ENCODE measurements at regions not wholly inside any gene's neighbourhood (a gene's known extent, or its start where the extent isn't known, plus 50 kb on each side); places are given as distances from the start of the nearest gene placed in this dataset.
"Not testable (repeated sequence)": the region's sequence is repeated elsewhere in the genome, so short reads cannot be mapped to it uniquely, and the experiment has no call there.

GRCh38 chr13:81872581-81872980, 1531.7 kb upstream of the SPRY2 start:
- 0 to 8% methylated on average over 3 of the region's 3 CpGs for WGBS, 2 donors (ENCODE audit: low coverage in 1 of 2)
- TF ChIP-seq CTCF (IDR thresholded peaks at IDR 0.05) (no peak), POLR2A (IDR thresholded peaks at IDR 0.05) (no peak), POLR2AphosphoS5 (IDR thresholded peaks at IDR 0.05) (no peak), EP300 (IDR thresholded peaks at IDR 0.05) (no peak)
- no peaks in the 10 kb centered on the region for H3K4me1 ChIP-seq

GRCh38 chr13:81871751-81872325, 1530.9 kb upstream of the SPRY2 start:
- H3K4me1 ChIP-seq, H3K9me3 ChIP-seq, H3K36me3 ChIP-seq, H3K27me3 ChIP-seq, ATAC-seq, H3K27ac ChIP-seq, H3K4me3 ChIP-seq: not testable (repeated sequence)
- WGBS, 2 donors (ENCODE audit: low coverage in 1 of 2) = 67 to 70% methylated on average over 2 of the region's 4 CpGs

More at GRCh38 chr13:81872581-81872980, 1531.7 kb upstream of the SPRY2 start:
- no peak overlapping the region for H3K4me3 ChIP-seq
- H3K27me3 ChIP-seq = no peaks in the 10 kb centered on the region
- no peak overlapping the region for H3K27ac ChIP-seq
- H3K36me3 ChIP-seq = no peaks in the 10 kb centered on the region
- no peaks in the 10 kb centered on the region for H3K9me3 ChIP-seq
- ATAC-seq = no peak

GRCh38 chr13:81848291-81848690, 1507.4 kb upstream of the SPRY2 start:
- no peaks in the 10 kb centered on the region for H3K9me3 ChIP-seq
- H3K27ac ChIP-seq = no peak overlapping the region
- TF ChIP-seq POLR2AphosphoS5 (IDR thresholded peaks at IDR 0.05) = no peak
- TF ChIP-seq POLR2A (IDR thresholded peaks at IDR 0.05) = no peak
- no peak for TF ChIP-seq EP300 (IDR thresholded peaks at IDR 0.05)
- no peak for TF ChIP-seq CTCF (IDR thresholded peaks at IDR 0.05)
- H3K4me1 ChIP-seq = no peaks in the 10 kb centered on the region
- H3K27me3 ChIP-seq = no peaks in the 10 kb centered on the region
- no peak overlapping the region for H3K4me3 ChIP-seq
- ATAC-seq = no peak
- H3K36me3 ChIP-seq = no peaks in the 10 kb centered on the region

- Histone ChIP-seq H3K27ac (no peak overlapping the region), H3K4me3 (no peak overlapping the region), H3K9me3 (no peaks in the 10 kb centered on the region), H3K27me3 (no peaks in the 10 kb centered on the region), H3K36me3 (no peaks in the 10 kb centered on the region), H3K4me1 (no peaks in the 10 kb centered on the region)
- WGBS, 2 donors (ENCODE audit: low coverage in 1 of 2) = 68 to 94% methylated on average over 2 of the region's 2 CpGs
- ATAC-seq = no peak
- TF ChIP-seq EP300 (IDR thresholded peaks at IDR 0.05) = no peak
Observed at GRCh38 chr13:81846771-81847170, 1505.8 kb upstream of the SPRY2 start.

- Histone ChIP-seq H3K27me3 (no peaks in the 10 kb centered on the region), H3K4me1 (no peaks in the 10 kb centered on the region), H3K4me3 (no peak overlapping the region), H3K9me3 (peaks cover 0 to 6% (median 0%) of the 10 kb centered on the region in 3 donors), H3K36me3 (no peaks in the 10 kb centered on the region), H3K27ac (no peak overlapping the region)
- 93 to 95% methylated on average over 8 to 11 of the region's 11 CpGs for WGBS, 2 donors (ENCODE audit: low coverage in 1 of 2)
- ATAC-seq = no peak
- TF ChIP-seq POLR2A (IDR thresholded peaks at IDR 0.05) = no peak
- no peak for TF ChIP-seq CTCF (IDR thresholded peaks at IDR 0.05)
- no peak for TF ChIP-seq POLR2AphosphoS5 (IDR thresholded peaks at IDR 0.05)
- TF ChIP-seq EP300 (IDR thresholded peaks at IDR 0.05) = no peak
Observed at GRCh38 chr13:81821259-81821658, 1480.3 kb upstream of the SPRY2 start.

GRCh38 chr13:81800433-81800832, 1459.5 kb upstream of the SPRY2 start:
- no peaks in the 10 kb centered on the region for H3K9me3 ChIP-seq

More at GRCh38 chr13:81800433-81800832, 1459.5 kb upstream of the SPRY2 start:
- TF ChIP-seq POLR2AphosphoS5 (IDR thresholded peaks at IDR 0.05) = no peak
- TF ChIP-seq EP300 (IDR thresholded peaks at IDR 0.05) = no peak
- no peak for TF ChIP-seq POLR2A (IDR thresholded peaks at IDR 0.05)
- TF ChIP-seq CTCF (IDR thresholded peaks at IDR 0.05) = no peak
- H3K4me3 ChIP-seq = no peak overlapping the region
- 87 to 93% methylated on average over 1 of the region's 1 CpG for WGBS, 2 donors (ENCODE audit: low coverage in 1 of 2)
- no peak for ATAC-seq
- no peak overlapping the region for H3K27ac ChIP-seq
- H3K27me3 ChIP-seq = no peaks in the 10 kb centered on the region
- H3K4me1 ChIP-seq = no peaks in the 10 kb centered on the region
- no peaks in the 10 kb centered on the region for H3K36me3 ChIP-seq

Measured in gastroesophageal sphincter (tissue), 4 donors.